Body of pancreas (tissue), 4 donors: ENCODE measurements at regions not wholly inside any gene's neighbourhood (a gene's known extent, or its start where the extent isn't known, plus 50 kb on each side); places are given as distances from the start of the nearest gene placed in this dataset.
"Not testable (repeated sequence)": the region's sequence is repeated elsewhere in the genome, so short reads cannot be mapped to it uniquely, and the experiment has no call there.

Source experiments
- ATAC-seq: fragments of 150-250 bp; one replicate; pipeline ENCODE4 v1.9.1; 2016
- DNase-seq, 4 donors: peaks; one replicate each; pipeline ENCODE4 v3.0.0-alpha.2; 2019
- H3K27ac ChIP-seq, 4 donors: fragments of 200-600 bp; sonication (generic); 1 replicate in 3 of 4; 2 replicates in 1 of 4; pipeline versions ENCODE4 v1.5.1 to v1.6.1; 2016 to 2019; ENCODE audit warnings: mild to moderate bottlenecking in 1 of 4, mixed read lengths in 1 of 4, moderate library complexity in 1 of 4
- H3K27me3 ChIP-seq, 2 donors: fragments of 200-600 bp; sonication (generic); one replicate each; pipeline ENCODE4 v1.6.0; 2016; ENCODE audit warnings: mild to moderate bottlenecking in 1 of 2
- H3K36me3 ChIP-seq, 2 donors: fragments of 200-600 bp; sonication (generic); replicated peaks in 1 of 2; 2 replicates each; pipeline ENCODE4 v1.5.1; 2016; ENCODE audit warnings: low read depth in 2 of 2; ENCODE audit not compliant: insufficient read depth in 1 of 2
- H3K4me1 ChIP-seq: fragments of 200-600 bp; sonication (generic); one replicate; pipeline ENCODE4 v1.6.0; 2016
- H3K4me3 ChIP-seq, 2 donors: fragments of 200-600 bp; sonication (generic); 1 replicate in 1 of 2; 2 replicates in 1 of 2; pipeline ENCODE4 v1.5.1; 2016 to 2019
- H3K9me3 ChIP-seq, 3 donors: fragments of 200-600 bp; sonication (generic); 1 replicate in 2 of 3; 2 replicates in 1 of 3; pipeline ENCODE4 v1.5.1; 2016
- CTCF ChIP-seq, 7 experiments: fragments of 450-650 bp in 4 of 7; fragments of 200-600 bp in 3 of 7; sonication (generic) in 3 of 7; IDR thresholded peaks; one replicate each; pipeline ENCODE4 v1.5.1; 2016 to 2019; ENCODE audit warnings: antibody characterized with exemption in 7 of 7
- POLR2A ChIP-seq, 3 donors: fragments of 450-650 bp; IDR thresholded peaks; one replicate each; pipeline ENCODE4 v1.6.1; 2016; ENCODE audit warnings: antibody characterized with exemption in 3 of 3, mild to moderate bottlenecking in 2 of 3
- WGBS, 2 donors: methylation state at CpG; one replicate each; pipeline ENCODE4 v1.1.5; 2017; 5-methylcytosine and 5-hydroxymethylcytosine counted together
- intact Hi-C: fragments of 100-400 bp; cut with DNase I; formaldehyde crosslinking; loops from one replicate; pipeline ENCODE4 v1.15.1; 2023

- ATAC-seq = no peak
- no peak overlapping the region for H3K27ac ChIP-seq
- no peak for DNase-seq
- no peak overlapping the region for H3K4me3 ChIP-seq
- TF ChIP-seq POLR2A (IDR thresholded peaks at IDR 0.05) (no peak), CTCF (IDR thresholded peaks at IDR 0.05) (no peak)
- H3K9me3 ChIP-seq = no peaks in the 10 kb centered on the region
- no peaks in the 10 kb centered on the region for H3K27me3 ChIP-seq
- no peaks in the 10 kb centered on the region for H3K36me3 ChIP-seq
- no peaks in the 10 kb centered on the region for H3K4me1 ChIP-seq
- 60 to 62% methylated on average over 5 of the region's 5 CpGs for WGBS, 2 donors
- intact Hi-C loops = no loop called here
Observed at GRCh38 chr2:4098137-4098536, 394.8 kb downstream of the DCDC2C start.

GRCh38 chr2:4101936-4102335 lies 398.6 kb downstream of the DCDC2C start:
- ATAC-seq (no peak), DNase-seq (no peak)
- Histone ChIP-seq H3K4me1 (no peaks in the 10 kb centered on the region), H3K27me3 (no peaks in the 10 kb centered on the region), H3K27ac (no peak overlapping the region), H3K9me3 (no peaks in the 10 kb centered on the region), H3K36me3 (no peaks in the 10 kb centered on the region), H3K4me3 (no peak overlapping the region)
- TF ChIP-seq CTCF (IDR thresholded peaks at IDR 0.05) = no peak
- no peak for TF ChIP-seq POLR2A (IDR thresholded peaks at IDR 0.05)
- 56 to 57% methylated on average over 2 of the region's 2 CpGs for WGBS, 2 donors
- intact Hi-C loops = no loop called here

GRCh38 chr2:4107179-4107578 lies 403.8 kb downstream of the DCDC2C start:
- TF ChIP-seq CTCF (IDR thresholded peaks at IDR 0.05) (no peak), POLR2A (IDR thresholded peaks at IDR 0.05) (no peak)
- H3K27ac ChIP-seq = no peak overlapping the region
- no peak for DNase-seq
- H3K4me3 ChIP-seq = no peak overlapping the region
- no peaks in the 10 kb centered on the region for H3K4me1 ChIP-seq
- intact Hi-C loops = no loop called here
- no peaks in the 10 kb centered on the region for H3K27me3 ChIP-seq
- H3K36me3 ChIP-seq = no peaks in the 10 kb centered on the region
- WGBS, 2 donors = 67 to 76% methylated on average over 7 of the region's 7 CpGs
- H3K9me3 ChIP-seq = no peaks in the 10 kb centered on the region
- ATAC-seq = no peak

GRCh38 chr2:4110273-4110672 lies 406.9 kb downstream of the DCDC2C start:
- WGBS, 2 donors = 73 to 77% methylated on average over 4 of the region's 4 CpGs

GRCh38 chr2:4115435-4115834 lies 412.1 kb downstream of the DCDC2C start:
- H3K4me3 ChIP-seq, DNase-seq, ATAC-seq, intact Hi-C loops, H3K4me1 ChIP-seq, H3K27ac ChIP-seq, H3K27me3 ChIP-seq, H3K36me3 ChIP-seq, H3K9me3 ChIP-seq: not testable (repeated sequence)
- WGBS, 2 donors = 57 to 61% methylated on average over 3 of the region's 3 CpGs

More at GRCh38 chr2:4110273-4110672, 406.9 kb downstream of the DCDC2C start:
- intact Hi-C loops = no loop called here
- Histone ChIP-seq H3K27ac (no peak overlapping the region), H3K36me3 (no peaks in the 10 kb centered on the region), H3K4me1 (no peaks in the 10 kb centered on the region), H3K4me3 (no peak overlapping the region), H3K9me3 (no peaks in the 10 kb centered on the region), H3K27me3 (no peaks in the 10 kb centered on the region)
- DNase-seq (no peak), ATAC-seq (no peak)
- TF ChIP-seq CTCF (IDR thresholded peaks at IDR 0.05) (no peak), POLR2A (IDR thresholded peaks at IDR 0.05) (no peak)
